Heart left ventricle (tissue), 16 donors: ENCODE measurements at regions not wholly inside any gene's neighbourhood (a gene's known extent, or its start where the extent isn't known, plus 50 kb on each side); places are given as distances from the start of the nearest gene placed in this dataset.

Experiments used
- ATAC-seq, 4 donors: fragments of 200-7000 bp; cut with Tn5 transposase; one replicate each; pipeline ENCODE4 v1.9.1; 2020 to 2022; ENCODE audit warnings: moderate library complexity in 4 of 4, mild to moderate bottlenecking in 3 of 4, moderate number of reproducible peaks in 1 of 4
- DNase-seq, 5 donors: peaks; one replicate each; pipeline ENCODE4 v3.0.0-alpha.2; 2020
- H3K27ac ChIP-seq, 12 donors: fragments of 200-600 bp; sonication (generic) in 4 of 12; one replicate each; pipeline versions ENCODE4 v1.5.0 to v1.8.0; 2016 to 2022; ENCODE audit warnings: mild to moderate bottlenecking in 2 of 12
- H3K27me3 ChIP-seq, 9 donors: fragments of 200-600 bp; sonication (generic) in 2 of 9; one replicate each; pipeline versions ENCODE4 v1.5.1 to v1.8.0; 2016 to 2022; ENCODE audit warnings: mild to moderate bottlenecking in 3 of 9
- H3K36me3 ChIP-seq, 9 donors: fragments of 200-600 bp; sonication (generic) in 2 of 9; one replicate each; pipeline versions ENCODE4 v1.5.0 to v1.8.0; 2018 to 2022; ENCODE audit warnings: mild to moderate bottlenecking in 2 of 9
- H3K4me1 ChIP-seq, 12 donors: fragments of 200-600 bp; sonication (generic) in 4 of 12; one replicate each; pipeline versions ENCODE4 v1.5.0 to v1.8.0; 2016 to 2022; ENCODE audit warnings: mild to moderate bottlenecking in 3 of 12
- H3K4me3 ChIP-seq, 12 donors: fragments of 200-600 bp; sonication (generic) in 4 of 12; one replicate each; pipeline versions ENCODE4 v1.5.0 to v1.8.0; 2017 to 2022; ENCODE audit warnings: mild to moderate bottlenecking in 9 of 12, moderate library complexity in 4 of 12
- H3K9me3 ChIP-seq, 12 donors: fragments of 200-600 bp; sonication (generic) in 4 of 12; one replicate each; pipeline versions ENCODE4 v1.5.0 to v1.8.0; 2016 to 2022; ENCODE audit warnings: mild to moderate bottlenecking in 1 of 12
- POLR2A ChIP-seq, 2 donors: fragments of 450-650 bp; IDR thresholded peaks; one replicate each; pipeline ENCODE4 v1.6.1; 2017; ENCODE audit warnings: antibody characterized with exemption in 2 of 2, mild to moderate bottlenecking in 2 of 2, moderate library complexity in 2 of 2
- WGBS, 4 donors: extraction: QIAGEN DNeasy Blood & Tissue Kit in 2 of 4; methylation state at CpG; one replicate each; pipeline versions ENCODE4 v1.1.5 to v1.1.7; 2013 to 2018; 5-methylcytosine and 5-hydroxymethylcytosine counted together
- intact Hi-C, 10 donors: fragments of 100-400 bp; cut with DNase I; formaldehyde crosslinking; loops; one replicate each; pipeline versions ENCODE4 v1.11.1 to v1.14.2; 2022
- TF ChIP-seq, protein P1 (sequence below), 12 donors: fragments of 200-600 bp; sonication (generic) in 4 of 12; IDR thresholded peaks; one replicate each; pipeline versions ENCODE4 v1.5.0 to v1.8.0; 2018 to 2022; ENCODE audit warnings: antibody characterized with exemption in 12 of 12, mild to moderate bottlenecking in 5 of 12
- donor health status: ischemic (EF 13 %, LVEDD 7.1; RV severe dilation, severe dysfunction).
- donor health status: healthy with polysubstance abuse.
- donor health status: DM: no; HTN: yes; CAD: no.
- donor health status: DM: no; HTN: no; CAD: no.
- donor health status: ischemic (EF 25% LVEDD 6.9; RV normal size, moderate dysfunction).
- donor health status: ischemic (EF 25% LVEDD 5.7; RV mildly dilated, moderate dysfunction).
- donor health status: healthy.
- donor health status: DM: yes; HTN: yes; CAD: no.
- donor health status: ischemic (EF 35%, LVEDD 5.7; RV mildly dilated, moderate dysfunction).
- donor health status: nonischemic (EF 11% LVEDD 7.7; RV severe dilation, severe dysfunction).
- donor health status: DM: yes; HTN: yes; CAD: no.
- donor health status: PGD.
- donor health status: ischemic (EF 29% LVEDD 5.4; RV normal size, mild dysfunction).
- donor health status: nonischemic (EF 23%, LVEDD 6.1; RV moderate dilation, normal function).

DNA sequence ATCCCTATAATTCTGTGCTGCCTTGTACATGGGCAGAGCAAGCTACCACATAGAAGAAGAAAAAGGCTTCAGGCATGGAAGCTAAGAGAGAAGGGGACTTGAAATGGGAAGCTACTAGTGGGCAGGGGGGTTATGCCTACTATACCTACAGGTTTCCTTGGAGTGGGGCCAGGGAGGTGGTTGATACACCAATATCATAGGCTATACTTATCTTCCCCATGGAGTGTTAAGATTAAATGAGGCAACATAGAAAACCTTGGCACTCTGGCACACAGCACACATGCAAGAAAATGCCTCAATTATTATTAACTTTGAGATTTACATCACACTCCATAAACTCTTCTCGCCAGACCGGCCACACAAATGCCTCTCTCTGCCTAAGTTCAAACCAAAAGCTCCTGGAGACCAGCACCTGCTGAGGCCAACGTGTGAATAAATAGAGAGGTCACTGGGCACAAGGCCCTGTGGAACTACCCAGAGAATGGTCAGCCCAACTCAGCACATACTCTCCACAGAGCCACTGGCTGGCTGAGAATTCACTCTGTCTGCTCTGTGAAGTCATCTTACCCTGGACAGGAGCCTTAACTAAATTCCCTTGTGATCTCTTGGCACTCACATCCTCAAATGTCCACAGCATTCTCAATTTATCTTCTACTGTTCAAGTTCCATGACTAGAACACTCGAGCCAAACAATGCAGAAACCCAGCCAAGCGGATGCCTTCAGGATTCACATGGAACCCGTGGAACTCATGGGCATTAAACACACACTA is 498.7 kb downstream of the BCL11A start:
- H3K4me3 ChIP-seq = no peak overlapping the region
- H3K4me1 ChIP-seq = peaks cover 0 to 14% (median 7%) of the 10 kb centered on the region in 12 donors
- ATAC-seq (peak; percentile 98 to 99 (median 98)), DNase-seq (peak in 4 of 5 donors; percentile 68 to 81 (median 76))
- H3K9me3 ChIP-seq = no peaks in the 10 kb centered on the region
- intact Hi-C loops = loop anchor here in 1 of 10 donors (5.0 kb wide), 2 partner anchors 422 to 498 kb away; partner anchors contain the start of gene BCL11A
- no peaks in the 10 kb centered on the region for H3K36me3 ChIP-seq
- H3K27ac ChIP-seq = peak overlapping the region in 11 of 12 donors; percentile 49 to 88 (median 75)
- 20 to 34% (median 30%) methylated on average over 6 of the region's 6 CpGs for WGBS, 4 donors
- no peak for TF ChIP-seq POLR2A (IDR thresholded peaks at IDR 0.05)
- TF ChIP-seq, protein P1, sequence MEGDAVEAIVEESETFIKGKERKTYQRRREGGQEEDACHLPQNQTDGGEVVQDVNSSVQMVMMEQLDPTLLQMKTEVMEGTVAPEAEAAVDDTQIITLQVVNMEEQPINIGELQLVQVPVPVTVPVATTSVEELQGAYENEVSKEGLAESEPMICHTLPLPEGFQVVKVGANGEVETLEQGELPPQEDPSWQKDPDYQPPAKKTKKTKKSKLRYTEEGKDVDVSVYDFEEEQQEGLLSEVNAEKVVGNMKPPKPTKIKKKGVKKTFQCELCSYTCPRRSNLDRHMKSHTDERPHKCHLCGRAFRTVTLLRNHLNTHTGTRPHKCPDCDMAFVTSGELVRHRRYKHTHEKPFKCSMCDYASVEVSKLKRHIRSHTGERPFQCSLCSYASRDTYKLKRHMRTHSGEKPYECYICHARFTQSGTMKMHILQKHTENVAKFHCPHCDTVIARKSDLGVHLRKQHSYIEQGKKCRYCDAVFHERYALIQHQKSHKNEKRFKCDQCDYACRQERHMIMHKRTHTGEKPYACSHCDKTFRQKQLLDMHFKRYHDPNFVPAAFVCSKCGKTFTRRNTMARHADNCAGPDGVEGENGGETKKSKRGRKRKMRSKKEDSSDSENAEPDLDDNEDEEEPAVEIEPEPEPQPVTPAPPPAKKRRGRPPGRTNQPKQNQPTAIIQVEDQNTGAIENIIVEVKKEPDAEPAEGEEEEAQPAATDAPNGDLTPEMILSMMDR (IDR thresholded peaks at IDR 0.05) = no peak
- no peaks in the 10 kb centered on the region for H3K27me3 ChIP-seq

GRCh38 chr2:60053791-60054190 is 499.7 kb downstream of the BCL11A start:
- no peak for DNase-seq
- ATAC-seq = no peak
- TF ChIP-seq POLR2A (IDR thresholded peaks at IDR 0.05) = no peak
- TF ChIP-seq, protein P1 (IDR thresholded peaks at IDR 0.05) = no peak
- no peaks in the 10 kb centered on the region for H3K9me3 ChIP-seq
- H3K4me1 ChIP-seq = peaks cover 0 to 15% (median 7%) of the 10 kb centered on the region in 12 donors
- H3K27ac ChIP-seq = peak overlapping the region in 8 of 12 donors; percentile 49 to 85 (median 74)
- H3K27me3 ChIP-seq = no peaks in the 10 kb centered on the region
- 71 to 85% (median 77%) methylated on average over 2 to 4 of the region's 4 CpGs for WGBS, 4 donors
- intact Hi-C loops = loop anchor here in 1 of 10 donors (5.0 kb wide), 1 partner anchor 421 kb away; no protein-coding TSS in a partner anchor
- no peak overlapping the region for H3K4me3 ChIP-seq
- H3K36me3 ChIP-seq = no peaks in the 10 kb centered on the region

DNA sequence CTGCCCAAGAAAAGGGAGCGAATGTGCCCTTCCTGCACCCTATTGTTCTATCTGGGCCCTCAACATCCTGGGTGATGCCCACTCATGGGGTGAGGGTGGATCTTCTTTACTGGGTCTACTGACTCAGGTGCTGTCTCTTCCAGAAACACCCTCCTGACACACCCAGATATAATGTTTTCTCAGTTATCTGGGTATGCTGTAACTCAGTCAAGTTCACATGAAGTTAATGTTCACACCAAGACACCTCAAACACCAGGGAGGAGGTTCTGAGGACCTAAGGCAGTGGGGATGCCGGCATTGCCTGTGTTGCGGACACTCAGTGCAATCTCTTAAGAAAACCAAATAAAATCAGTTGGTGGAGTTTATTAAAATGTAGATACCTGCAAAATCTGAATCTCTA is 500.9 kb downstream of the BCL11A start:
- intact Hi-C loops = loop anchor here in 1 of 10 donors (5.0 kb wide), 1 partner anchor 420 kb away; no protein-coding TSS in a partner anchor
- Histone ChIP-seq H3K36me3 (no peaks in the 10 kb centered on the region), H3K27me3 (no peaks in the 10 kb centered on the region), H3K4me3 (no peak overlapping the region), H3K9me3 (no peaks in the 10 kb centered on the region), H3K4me1 (peaks cover 0 to 27% (median 12%) of the 10 kb centered on the region in 12 donors), H3K27ac (peak overlapping the region in 1 of 12 donors; percentile 74)
- TF ChIP-seq, protein P1 (IDR thresholded peaks at IDR 0.05) = no peak
- TF ChIP-seq POLR2A (IDR thresholded peaks at IDR 0.05) = no peak
- DNase-seq (no peak), ATAC-seq (no peak)
- WGBS, 4 donors = 89 to 98% (median 93%) methylated on average over 3 of the region's 3 CpGs

DNA sequence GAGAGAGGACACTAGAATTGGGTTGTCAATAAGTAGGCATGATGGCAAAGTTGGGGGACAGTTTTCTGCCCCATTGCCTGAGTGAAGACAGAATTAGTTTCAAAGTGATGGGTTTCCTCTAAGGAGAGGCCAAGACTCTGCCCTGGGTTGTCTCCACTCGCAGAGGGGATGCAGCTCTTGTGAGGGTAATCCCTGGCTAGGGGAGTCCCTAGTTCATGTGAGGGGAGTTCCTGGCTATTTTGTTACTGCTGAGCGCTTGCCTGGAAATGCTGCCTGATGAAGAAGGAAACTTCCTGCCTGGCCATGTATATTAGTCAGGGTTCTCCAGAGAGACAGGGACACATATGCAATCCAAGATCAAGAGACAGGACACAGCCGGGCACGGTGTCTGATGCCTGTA is 501.5 kb downstream of the BCL11A start:
- Histone ChIP-seq H3K27me3 (no peaks in the 10 kb centered on the region), H3K4me1 (peaks cover 0 to 33% (median 16%) of the 10 kb centered on the region in 12 donors)
- WGBS, 4 donors = 75 to 96% (median 93%) methylated on average over 4 of the region's 4 CpGs

More for the DNA sequence above, 501.5 kb downstream of the BCL11A start:
- intact Hi-C loops = loop anchor here in 1 of 10 donors (5.0 kb wide), 1 partner anchor 420 kb away; no protein-coding TSS in a partner anchor
- ATAC-seq = no peak
- TF ChIP-seq POLR2A (IDR thresholded peaks at IDR 0.05) = no peak
- TF ChIP-seq, protein P1 (IDR thresholded peaks at IDR 0.05) = no peak
- no peak for DNase-seq
- no peak overlapping the region for H3K27ac ChIP-seq
- H3K36me3 ChIP-seq = no peaks in the 10 kb centered on the region
- H3K4me3 ChIP-seq = no peak overlapping the region
- H3K9me3 ChIP-seq = no peaks in the 10 kb centered on the region
